ENCODE measurements at regions not wholly inside any gene's neighbourhood (a gene's known extent, or its start where the extent isn't known, plus 50 kb on each side); places are given as distances from the start of the nearest gene placed in this dataset.
"Not testable (repeated sequence)": the region's sequence is repeated elsewhere in the genome, so short reads cannot be mapped to it uniquely, and the experiment has no call there.

GRCh38 chr12:84103886-84104285 is 808.7 kb downstream of the SLC6A15 start:
- not testable (repeated sequence) for TF ChIP-seq CTCF (IDR thresholded peaks at IDR 0.05); EZH2 (IDR thresholded peaks at IDR 0.05; ENCODE audit: borderline replicate concordance, insufficient read depth, low read depth, low read length, poor library complexity, severe bottlenecking)

All from B cell (primary cell).